ENCODE measurements at regions not wholly inside any gene's neighbourhood (a gene's known extent, or its start where the extent isn't known, plus 50 kb on each side); places are given as distances from the start of the nearest gene placed in this dataset.
"Not testable (repeated sequence)": the region's sequence is repeated elsewhere in the genome, so short reads cannot be mapped to it uniquely, and the experiment has no call there.

DNA sequence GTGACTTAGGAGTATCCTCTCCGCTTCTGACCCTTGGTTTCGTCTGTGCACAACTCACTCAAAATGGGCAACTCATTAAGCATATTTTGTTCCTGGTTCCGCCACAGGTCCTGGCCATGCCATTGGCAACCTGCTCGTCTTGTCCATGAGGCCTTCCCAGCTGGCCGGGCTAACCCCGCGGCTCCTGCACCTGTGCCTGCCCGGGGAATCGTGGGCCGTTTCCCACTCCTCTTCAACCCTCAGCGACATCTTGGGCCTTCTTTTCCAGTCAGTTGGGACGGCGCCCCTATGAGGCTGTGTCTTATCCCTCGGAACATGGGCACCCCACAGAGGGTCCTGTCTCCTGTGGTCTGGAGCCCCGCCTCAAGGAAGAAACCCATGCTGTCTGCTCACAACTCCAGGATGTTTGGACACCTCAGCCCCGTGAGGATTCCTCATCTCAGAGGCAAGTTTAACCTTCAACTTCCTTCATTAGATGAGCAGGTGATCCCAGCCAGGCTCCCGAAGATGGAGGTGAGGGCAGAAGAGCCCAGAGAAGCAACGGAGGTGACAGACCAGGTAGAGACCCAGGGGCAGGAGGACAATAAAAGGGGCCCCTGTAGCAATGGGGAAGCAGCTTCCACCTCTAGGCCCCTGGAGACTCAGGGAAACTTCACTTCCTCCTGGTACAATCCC, 574.8 kb upstream of the C9orf72 start:
- TF ChIP-seq, protein P1, sequence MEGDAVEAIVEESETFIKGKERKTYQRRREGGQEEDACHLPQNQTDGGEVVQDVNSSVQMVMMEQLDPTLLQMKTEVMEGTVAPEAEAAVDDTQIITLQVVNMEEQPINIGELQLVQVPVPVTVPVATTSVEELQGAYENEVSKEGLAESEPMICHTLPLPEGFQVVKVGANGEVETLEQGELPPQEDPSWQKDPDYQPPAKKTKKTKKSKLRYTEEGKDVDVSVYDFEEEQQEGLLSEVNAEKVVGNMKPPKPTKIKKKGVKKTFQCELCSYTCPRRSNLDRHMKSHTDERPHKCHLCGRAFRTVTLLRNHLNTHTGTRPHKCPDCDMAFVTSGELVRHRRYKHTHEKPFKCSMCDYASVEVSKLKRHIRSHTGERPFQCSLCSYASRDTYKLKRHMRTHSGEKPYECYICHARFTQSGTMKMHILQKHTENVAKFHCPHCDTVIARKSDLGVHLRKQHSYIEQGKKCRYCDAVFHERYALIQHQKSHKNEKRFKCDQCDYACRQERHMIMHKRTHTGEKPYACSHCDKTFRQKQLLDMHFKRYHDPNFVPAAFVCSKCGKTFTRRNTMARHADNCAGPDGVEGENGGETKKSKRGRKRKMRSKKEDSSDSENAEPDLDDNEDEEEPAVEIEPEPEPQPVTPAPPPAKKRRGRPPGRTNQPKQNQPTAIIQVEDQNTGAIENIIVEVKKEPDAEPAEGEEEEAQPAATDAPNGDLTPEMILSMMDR (IDR thresholded peaks at IDR 0.05; ENCODE audit: extremely low read depth in 1 of 2, insufficient read depth in 1 of 2, low read depth in 1 of 2, low read length in 2 of 2): not testable (repeated sequence)
- not testable (repeated sequence) for TF ChIP-seq EZH2 (IDR thresholded peaks at IDR 0.05; ENCODE audit: borderline replicate concordance, low read depth, low read length, severe bottlenecking); FOS (IDR thresholded peaks at IDR 0.05; ENCODE audit: borderline replicate concordance, insufficient read depth, low read length)
- TF ChIP-seq, protein P2, sequence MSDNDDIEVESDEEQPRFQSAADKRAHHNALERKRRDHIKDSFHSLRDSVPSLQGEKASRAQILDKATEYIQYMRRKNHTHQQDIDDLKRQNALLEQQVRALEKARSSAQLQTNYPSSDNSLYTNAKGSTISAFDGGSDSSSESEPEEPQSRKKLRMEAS (IDR thresholded peaks at IDR 0.05; ENCODE audit: insufficient read depth, insufficient read length): not testable (repeated sequence)
